ENCODE measurements at regions not wholly inside any gene's neighbourhood (a gene's known extent, or its start where the extent isn't known, plus 50 kb on each side); places are given as distances from the start of the nearest gene placed in this dataset.

DNA sequence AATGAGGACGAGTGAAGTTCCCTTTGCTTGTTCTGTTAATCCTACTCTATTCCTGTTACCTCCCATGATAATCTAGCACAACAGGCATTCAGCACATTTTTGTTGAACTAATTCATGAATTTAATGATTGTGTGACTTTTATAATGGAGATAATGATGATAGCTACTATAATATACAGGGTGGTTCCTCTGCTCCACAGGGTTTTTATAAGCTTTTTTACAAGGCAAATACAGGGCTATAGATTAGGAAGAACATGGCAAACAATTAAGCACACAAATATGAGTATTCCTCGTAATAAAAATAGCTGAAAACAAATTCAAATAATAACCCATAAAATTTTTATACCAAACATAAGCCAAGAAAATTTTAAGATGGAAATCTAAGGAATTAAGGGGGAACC, 145.6 kb upstream of the TMTC1 start:
- no peak for DNase-seq

DNA sequence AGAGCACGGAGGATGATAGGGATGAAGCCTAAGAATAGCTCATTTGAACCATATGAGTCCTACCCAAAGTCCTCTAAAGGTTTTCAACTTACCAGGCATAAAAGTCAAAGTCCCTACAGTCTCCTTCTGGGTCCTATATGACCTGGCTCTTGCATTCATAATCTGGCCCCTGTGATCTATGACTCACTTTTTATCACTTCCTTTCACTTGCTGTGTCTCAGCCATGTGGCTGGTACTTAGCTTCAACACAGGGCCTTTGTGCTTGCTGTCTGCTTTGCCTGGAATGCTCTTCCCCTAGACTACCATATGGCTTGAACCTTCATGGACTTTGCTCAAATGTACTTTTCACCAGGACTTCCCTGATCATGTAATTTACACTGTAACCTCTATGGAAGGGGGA, 137.6 kb upstream of the TMTC1 start:
- DNase-seq, result peak; percentile 83

DNA sequence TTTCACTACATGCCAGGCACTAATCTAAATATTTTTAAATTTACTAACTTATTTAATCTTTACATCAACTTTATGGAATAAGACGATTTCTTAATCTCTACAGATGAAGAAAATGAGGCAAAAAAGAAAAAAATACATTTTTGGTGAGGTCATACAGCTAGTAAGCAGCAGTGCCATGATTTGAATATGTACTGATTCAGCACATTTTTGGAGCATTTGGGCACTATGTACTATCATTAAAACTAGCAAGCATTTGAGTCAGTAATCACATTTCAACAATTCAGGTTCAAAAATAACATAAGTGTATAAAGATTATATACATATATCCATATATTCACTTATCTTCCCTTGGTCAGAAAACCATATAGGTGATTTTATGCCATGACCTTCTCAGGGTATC, 124.4 kb upstream of the TMTC1 start:
- DNase-seq, result no peak

DNA sequence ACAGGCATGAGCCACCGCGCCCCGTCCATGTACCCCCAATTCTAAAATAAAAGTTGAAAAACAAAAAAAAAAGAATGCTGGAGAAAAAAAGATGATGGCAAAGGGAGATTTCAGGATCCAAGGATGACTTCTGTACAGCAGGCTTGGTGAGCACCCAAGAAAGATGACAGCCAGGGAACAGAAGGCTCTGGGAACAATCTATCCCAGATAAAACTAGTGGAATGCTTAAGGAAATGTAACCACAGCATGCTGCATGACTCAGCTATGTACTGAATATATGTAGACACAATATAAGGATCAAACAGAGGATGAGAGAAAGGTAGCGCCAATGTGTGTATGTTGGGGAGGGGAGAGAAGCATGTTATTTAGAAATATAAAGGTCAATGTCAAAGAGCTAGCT, 123.7 kb upstream of the TMTC1 start:
- peak; percentile 51 for DNase-seq

DNA sequence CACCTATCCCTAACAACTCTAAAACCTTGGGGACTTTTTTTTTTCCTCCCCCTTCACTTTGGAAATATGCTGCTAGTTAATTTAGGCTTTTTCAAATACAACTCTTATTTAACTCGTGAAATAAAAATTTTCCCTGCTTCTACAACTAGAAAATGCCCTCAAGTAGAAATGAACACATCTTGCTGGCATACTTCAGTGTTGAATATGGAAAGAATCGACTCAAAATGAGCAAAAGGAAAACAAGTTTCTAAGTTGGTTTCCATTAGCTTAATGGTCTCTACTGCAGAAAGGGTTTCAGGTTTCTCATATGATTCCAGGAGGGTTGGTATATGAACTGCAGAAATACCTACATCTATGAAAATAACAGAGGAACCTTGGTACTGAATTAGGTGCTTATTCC, 118.3 kb upstream of the TMTC1 start:
- no peak for DNase-seq

DNA sequence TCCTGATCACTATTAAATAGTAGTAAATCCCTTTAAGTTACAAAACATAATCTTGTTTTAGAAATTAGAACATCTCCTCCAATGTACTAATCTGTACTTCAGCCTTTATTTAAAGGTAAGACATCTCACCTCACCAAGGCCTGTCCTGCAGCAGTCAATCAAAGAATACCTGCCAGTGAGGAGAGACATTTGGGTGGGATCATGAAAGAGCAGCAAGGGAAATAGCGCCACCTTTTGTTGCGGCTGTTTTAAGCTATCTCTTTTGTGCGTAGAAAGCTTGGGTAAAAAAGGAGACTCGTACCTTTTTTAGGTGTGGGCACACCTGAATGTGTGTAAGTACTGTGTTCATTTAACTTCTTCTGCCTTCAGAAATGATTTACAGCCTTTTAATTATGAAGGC, 117.8 kb upstream of the TMTC1 start:
- DNase-seq, result peak; percentile 28

DNA sequence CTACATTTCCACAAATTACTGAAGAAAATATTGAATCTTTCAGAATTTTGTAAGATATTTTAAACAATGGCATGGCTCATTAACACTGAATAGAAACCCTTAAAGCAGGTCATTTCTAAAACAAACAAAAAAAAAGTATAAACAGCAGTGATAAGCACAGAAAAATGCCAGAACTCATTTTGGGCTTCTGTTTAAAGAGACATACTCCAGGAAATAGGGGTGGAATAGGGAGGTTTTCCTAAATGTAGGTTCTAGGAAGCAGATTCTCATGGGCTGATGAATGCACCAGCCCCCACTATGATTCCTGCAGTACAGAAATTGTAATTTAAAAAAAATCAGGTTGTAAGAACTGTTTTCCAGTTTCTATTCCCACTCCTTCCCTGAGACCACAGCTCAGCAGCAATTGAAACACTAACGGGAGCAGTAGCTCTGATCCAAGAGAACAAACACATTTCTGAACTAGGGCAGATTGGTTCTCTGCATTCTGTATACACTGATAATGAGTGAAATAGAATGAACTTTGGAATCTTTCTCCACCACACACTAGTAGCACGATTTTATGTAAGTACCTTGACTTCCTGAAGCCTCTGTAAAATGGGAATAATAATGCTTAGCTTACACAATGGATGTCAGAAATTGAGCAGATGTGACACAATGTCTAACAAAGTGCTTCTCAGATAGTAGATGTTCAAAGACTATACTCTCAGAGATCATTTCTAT, 115.6 kb upstream of the TMTC1 start:
- no peak for DNase-seq

DNA sequence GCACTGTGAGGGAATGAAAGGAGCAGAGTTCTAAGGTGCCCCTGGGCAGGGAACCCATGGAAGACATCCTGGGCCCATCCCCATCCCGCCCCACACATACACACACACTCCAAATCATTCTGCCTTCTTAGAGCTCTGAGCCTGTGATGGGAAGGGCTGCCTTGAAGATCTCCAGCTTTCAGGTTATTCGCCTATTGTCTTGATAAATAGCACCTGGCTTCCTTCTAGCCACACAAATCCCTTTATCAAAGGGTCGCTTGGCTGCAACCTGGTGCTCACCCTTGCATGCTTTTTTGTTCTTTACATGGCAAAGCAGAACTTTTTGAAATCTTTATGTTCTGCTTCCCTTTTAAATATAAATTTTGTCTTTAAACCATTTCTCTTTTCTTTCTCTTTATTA, 112.2 kb upstream of the TMTC1 start:
- DNase-seq, result no peak

DNA sequence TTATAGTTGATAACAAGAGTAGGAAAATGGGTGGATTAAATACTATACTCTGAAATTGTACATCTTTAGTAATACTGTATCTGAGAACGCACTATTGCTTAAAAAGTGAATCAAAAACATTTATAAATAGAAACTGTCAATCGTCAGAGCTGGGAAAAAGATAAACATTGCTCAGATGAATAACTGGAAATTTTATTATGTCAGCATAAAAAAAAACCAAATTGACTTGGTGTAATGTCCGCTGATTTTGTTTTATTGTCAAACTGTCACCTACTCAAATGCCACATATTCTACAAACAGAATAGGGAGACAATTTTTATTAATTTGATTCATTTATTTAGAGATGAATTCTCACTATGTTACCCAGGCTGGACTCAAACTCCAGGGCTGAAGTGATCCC, 109.3 kb upstream of the TMTC1 start:
- DNase-seq, result no peak

DNA sequence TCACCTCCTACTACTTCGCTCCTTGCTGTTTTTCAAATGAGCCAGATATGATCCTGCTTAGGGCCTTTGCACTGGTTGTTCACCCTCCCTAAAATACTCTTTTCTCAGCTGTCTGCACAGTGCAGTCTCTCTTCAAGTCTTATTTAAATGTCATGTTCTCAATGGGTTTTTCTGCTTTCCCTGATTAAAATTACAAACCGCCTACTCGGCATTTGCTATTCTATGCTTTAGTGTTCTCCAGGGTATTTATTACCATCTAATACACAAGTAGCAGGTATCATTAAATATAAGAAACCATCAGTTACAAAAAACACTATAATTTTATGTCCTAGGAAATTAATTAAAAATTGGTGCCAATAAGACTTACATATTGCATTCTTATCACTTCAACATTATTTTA, 108.0 kb upstream of the TMTC1 start:
- DNase-seq, result no peak

DNA sequence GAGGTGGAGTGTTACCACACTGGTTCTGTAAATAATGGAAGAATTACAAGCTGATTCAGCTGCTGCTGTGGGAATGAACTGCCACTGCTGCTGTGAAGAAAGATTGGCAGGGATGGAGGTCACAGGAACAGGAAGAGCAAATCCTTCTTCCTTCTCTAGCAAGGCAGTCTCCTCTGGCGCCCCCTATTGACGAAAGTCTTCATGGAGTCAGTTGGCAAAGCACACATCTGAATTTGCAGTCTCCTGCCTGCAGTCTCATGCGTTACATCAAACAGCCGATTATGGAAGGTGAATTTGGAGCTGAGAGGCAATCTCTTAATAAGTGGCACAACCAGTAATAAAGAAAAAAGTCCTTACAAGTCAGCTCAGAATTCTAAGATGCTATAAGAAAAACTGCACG, 106.0 kb upstream of the TMTC1 start:
- DNase-seq, result peak; percentile 96

DNA sequence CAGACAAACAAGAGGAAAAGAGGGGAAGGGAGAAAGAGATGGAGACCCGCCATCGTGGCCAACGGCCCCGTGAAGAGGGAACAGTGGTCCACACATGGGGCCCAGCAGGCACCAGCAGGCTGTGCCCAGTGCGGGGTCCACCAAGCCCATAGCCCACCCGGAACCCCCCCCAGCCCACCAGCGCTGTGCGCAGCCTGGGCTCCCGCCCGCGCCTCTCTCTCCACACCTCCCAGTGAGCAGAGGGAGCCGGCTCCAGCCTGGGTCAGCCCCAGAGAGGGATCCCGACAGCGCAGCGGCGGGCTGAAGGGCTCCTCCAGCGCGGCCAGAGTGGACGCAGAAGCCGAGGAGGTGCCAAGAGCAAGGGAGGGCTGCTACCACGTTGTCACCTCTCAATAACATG, 105.0 kb upstream of the TMTC1 start:
- no peak for DNase-seq

DNA sequence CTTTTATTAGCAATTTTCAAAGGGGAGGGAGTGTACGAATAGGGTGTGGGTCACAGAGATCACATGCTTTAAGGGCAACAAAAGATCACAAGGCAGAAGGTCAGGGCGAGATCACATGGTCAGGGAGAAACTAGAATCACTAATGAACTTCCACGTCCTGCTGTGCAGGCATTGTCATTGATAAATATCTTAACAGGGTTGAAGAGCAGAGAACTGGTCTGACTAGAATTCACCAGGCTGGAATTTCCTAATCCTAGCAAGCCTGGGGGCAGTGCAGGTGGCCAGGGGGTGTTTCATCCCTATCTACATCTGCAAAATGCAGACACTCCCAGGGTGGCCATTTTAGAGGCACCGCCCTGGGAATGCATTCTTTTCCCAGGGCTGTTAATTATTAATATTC, 101.2 kb upstream of the TMTC1 start:
- peak; percentile 50 for DNase-seq

DNA sequence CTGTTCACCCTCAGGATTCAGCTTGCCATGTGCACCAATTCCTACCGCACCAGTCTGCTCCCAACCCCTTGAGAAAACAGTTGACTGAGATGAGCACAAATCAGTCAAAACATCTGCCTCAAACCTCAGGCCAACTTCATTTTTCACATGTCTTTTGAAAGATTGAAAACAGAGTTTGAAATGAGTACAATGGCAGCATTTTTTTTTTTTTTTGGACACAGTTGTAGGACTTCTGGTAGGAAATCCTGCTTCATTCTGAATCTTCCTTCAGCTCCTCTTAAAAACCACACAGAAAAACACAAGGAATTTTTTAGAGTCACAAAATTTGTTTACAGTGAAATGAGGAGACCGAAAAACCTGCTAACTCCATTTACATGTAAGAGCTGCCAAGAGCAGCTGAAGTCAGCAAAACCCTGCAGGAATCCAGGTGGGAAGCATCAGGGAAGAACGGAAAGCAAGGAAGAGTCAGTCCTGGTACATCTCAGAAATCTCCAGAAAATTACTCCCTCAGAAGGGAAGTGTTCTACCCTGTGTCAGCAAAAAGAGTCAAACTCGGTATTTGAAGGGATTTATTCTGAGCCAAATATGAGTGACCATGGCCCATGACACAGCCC, 100.3 kb upstream of the TMTC1 start:
- DNase-seq, result no peak

DNA sequence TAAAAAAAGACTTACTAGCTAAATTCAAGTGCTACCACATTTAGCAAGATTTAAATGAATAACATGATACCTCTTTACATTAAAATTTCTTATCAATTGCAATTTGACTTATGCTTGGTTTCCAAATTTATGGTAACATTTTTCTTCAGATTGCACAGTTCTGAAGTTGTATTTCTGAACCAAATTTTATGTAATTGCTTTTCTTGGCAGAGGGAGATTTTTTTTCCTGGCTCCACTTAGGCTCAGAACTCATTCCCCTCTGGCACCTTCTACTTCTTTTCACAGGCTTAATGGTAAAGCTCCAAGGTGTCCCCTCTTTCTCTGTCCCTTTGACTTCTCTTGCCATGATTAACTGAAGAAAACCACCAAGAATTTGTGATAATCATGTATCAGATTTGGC, 99.8 kb upstream of the TMTC1 start:
- no peak for DNase-seq

DNA sequence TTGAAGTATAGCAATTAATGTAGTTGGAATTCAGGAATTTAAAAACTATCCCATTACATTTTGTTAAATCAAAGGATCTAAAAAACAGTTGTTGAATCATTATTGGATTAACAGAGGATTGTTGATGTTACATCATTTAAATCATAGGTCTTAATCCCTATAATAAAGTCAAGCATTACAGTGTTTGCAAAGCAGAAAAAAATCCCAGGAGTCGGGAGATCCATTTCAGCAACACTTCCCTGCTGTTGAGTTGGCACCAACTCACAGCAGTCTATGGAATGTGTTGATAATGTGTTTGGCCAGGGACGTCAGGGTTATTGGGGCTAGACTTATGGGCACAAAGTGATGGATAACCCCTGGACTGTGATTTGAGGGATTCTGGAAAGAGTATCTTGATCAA, 99.1 kb upstream of the TMTC1 start:
- no peak for DNase-seq

DNA sequence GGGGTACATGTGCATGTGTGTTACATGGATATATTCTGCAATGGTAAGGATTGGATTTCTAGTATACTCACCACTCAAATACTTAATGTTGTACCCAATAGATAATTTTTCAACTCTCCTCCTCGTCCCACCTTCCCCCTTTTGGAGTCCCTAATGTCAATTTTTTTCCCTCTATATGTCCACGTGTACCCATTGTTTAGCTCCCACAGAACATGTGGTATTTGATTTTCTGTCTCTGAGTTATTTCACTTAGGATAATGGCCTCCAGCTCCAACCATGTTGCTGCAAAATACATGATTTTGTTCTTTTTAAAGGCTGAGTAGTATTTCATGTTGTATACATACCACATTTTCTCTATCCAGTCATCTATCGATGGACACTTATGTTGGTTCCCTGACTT, 97.2 kb upstream of the TMTC1 start:
- DNase-seq, result no peak

DNA sequence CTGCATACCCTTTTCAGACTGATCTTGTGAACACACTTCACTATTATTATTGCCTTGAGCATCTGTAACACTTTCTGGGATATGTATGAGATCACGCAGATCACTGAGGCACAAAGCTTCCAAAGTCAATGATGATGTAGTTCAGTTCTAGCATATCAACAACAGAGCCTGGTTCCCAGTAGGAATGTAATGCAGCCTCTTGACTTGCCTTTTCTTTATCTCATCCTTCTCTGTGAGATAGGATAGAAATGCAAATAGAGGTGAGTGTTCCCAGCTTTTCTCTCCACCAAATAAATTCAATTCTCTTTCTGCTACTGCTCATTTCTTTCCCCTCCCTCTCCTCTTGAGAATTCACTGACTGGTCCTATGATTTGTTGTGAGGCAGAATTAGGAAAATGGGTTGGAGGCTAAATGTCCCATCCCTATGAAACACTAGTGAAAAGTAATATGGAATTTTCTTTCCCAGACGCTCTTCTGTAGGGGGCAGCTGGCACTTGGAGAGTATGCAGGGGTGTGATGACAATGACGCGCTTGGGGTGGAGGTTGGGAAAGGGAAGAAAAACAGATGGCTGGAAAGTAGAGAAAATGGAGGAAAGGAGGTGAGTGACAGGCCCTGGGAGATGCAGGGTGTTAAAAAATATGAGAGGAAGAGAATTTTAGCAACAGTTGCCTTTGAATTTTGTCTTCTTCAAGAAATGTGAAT, 96.0 kb upstream of the TMTC1 start:
- no peak for DNase-seq

DNA sequence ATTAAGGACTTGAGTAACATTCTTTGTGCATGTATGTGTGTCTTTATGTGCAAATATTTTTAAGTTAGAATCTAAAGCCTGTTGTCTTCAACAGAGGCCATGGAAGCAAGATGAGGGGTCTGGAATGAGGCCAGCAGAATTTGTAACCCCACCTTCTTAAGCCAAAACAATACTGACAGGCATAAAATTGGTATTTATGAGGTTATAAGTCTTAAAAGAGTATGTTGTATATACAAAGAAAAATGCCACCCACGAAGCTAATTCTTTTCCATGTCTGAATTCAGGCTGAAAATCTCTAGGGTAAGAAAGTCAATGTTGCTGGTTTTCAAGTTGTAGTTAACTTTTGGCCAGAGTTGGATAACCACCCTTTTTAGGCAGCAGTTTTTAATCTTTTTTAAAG, 86.2 kb upstream of the TMTC1 start:
- no peak for DNase-seq

DNA sequence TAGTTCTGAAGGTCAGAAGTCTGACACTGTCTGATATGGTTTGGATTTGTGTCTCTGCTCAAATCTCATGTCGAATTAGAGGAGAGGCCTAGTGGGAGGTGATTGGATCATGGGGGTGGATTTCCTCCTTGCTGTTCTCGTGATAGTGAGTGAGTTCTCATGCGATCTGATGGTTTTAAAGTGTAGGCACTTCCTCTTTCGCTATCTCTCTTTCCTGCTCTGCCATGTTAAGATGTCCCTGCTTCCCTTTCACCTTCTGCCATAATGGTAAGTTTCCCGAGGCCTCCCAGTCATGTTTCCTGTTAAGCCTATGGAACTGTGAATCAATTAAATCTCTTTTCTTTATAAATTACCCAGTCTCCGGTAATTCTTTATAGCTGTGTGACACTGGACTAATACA, 84.1 kb upstream of the TMTC1 start:
- DNase-seq, result no peak

DNA sequence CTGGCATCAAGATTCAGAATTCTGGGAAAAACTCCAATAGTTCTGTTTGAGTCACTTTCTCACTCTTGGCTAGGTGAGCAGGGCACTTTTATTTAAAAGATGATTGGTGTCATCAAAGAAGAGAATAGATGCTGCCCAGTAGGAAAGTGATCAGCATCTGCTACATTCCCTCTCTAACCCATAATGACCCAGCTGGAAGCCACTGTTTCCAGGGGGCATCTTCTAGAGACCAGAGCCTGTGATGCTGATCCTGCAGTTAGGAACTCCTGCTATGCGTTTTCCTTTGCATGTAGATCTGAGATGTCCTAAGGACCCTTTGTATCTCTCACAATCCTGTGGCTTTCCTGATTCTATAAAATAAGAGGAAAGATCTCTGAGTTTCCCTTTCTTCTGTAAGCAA, 79.9 kb upstream of the TMTC1 start:
- no peak for DNase-seq

DNA sequence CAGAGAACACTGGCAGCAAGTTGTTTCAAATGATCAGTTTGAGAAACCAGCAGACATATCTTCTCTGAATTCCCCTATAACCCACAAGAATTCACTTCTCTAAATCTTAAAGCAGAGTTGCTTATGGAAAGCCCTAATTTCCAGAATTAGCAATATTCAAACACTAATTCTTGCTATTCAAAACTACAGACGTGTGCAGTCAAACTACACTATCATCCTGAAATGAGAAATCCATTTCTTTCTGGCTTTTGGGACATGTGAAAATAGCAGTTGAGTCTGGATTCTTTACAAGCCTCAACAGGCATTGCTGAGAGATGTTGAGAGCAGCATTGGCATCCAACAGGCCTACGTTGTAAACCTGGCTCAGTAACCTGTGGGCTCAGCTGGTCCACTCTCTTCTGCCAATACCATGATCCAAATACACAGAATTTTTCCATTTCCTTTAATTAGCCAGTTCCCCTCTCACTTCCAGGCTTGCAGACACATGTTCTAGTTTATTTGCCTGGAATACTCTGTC, 74.6 kb upstream of the TMTC1 start:
- DNase-seq, result no peak

DNA sequence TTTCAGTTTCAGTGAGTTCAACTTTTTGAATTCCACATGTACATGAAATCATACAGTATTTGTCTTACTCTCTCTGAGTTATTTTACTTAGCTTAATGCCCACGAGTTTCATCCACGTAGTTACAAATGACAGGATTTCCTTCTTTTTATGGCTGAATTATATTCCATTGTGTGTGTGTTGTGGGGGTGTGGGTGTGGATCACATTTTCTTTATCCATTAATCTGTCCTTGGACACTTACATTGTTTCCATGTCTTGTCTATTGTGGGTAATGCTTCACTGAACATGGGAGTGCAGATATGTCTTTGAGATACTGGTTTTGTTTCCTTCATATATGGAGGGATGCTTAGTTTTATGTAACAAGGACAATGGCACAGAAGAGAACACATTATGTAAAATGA, 63.5 kb upstream of the TMTC1 start:
- DNase-seq, result no peak

DNA sequence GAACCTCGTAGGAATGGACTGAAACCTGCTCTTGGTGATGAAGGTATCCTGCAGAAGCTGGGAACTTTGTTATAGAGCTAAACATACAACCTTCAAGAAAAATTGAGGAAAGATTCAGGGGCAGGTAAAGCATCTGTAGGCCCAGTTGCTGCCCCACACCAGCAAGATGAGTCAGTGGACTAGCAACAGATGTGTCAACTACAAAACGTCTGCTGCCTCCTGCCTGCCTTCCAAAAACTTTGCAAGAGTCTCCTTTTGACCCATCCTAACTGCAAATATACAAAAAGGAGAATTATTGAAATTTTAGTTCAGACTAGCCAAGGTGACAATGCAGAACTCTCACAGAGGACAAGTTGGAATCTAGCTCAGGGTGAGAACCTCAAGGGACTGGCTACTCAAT, 60.9 kb upstream of the TMTC1 start:
- no peak for DNase-seq

Measured in DMS53 (cell line).